ENCODE measurements at regions not wholly inside any gene's neighbourhood (a gene's known extent, or its start where the extent isn't known, plus 50 kb on each side); places are given as distances from the start of the nearest gene placed in this dataset.

DNA sequence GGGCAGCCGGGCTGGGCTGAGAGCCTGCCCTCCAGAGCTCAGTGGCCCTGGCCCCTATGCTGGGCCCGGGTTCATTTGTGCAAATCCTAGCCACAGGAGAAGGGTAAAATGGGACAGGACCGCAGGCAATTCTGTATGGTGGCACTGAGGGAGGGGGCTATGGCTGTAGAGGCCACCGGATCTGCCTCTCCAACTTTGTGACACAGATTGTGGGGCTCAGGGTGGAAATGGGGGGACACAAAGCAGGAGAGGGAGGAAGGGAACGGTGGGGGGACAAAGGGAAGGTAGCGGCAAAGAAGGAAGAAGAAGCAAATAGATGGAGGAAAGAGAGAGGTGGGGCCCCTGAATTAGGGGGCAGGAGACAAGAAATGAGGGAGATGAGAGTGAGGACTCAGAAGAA, 201.1 kb downstream of the SMAD2 start:
- 0% methylated on average over 4 of the region's 6 CpGs for WGBS (ENCODE audit: insufficient coverage, low coverage, missing lambda C conversion rate)
- no peak overlapping the region for H3K27ac ChIP-seq (ENCODE audit: extremely low read depth, low read depth, low read length)
- FAIRE-seq (no peak), ATAC-seq (no peak), DNase-seq (ENCODE audit: extremely low read depth in 1 of 4, low spot score in 3 of 4) (no peak)
- intact Hi-C loops (cut with micrococcal nuclease) (no loop called here), in situ Hi-C loops (cut with MboI) (no loop called here)
- H3K4me2 ChIP-seq (ENCODE audit: insufficient read depth, low read length) = no peak overlapping the region
- no peaks in the 10 kb centered on the region for H3K4me1 ChIP-seq (replicated peaks in 1 of 2; ENCODE audit: control insufficient read depth in 2 of 2, insufficient read depth in 2 of 2, low read length in 2 of 2)
- H3K27me3 ChIP-seq (ENCODE audit: control insufficient read depth in 2 of 2, insufficient read depth in 2 of 2, low read length in 2 of 2) = peaks cover 0 to 9% of the 10 kb centered on the region in 2 experiments; a peak in 1 of 5 replicates
- H3K9me3 ChIP-seq (replicated peaks; ENCODE audit: control insufficient read depth, insufficient read depth, low read depth, low read length) = no peaks in the 10 kb centered on the region
- H3K9me1 ChIP-seq (ENCODE audit: control insufficient read depth, insufficient read depth, low read length) = no peaks in the 10 kb centered on the region
- no peaks in the 10 kb centered on the region for H4K20me1 ChIP-seq (replicated peaks; ENCODE audit: control insufficient read depth, insufficient read depth, low read length)
- H3K36me3 ChIP-seq (ENCODE audit: control insufficient read depth, insufficient read depth, low read length) = no peaks in the 10 kb centered on the region
- TF ChIP-seq HNRNPLL (IDR thresholded peaks at IDR 0.05; ENCODE audit: low read depth, low read length, poor library complexity, severe bottlenecking) = no peak
- no peak for TF ChIP-seq TFAM (CRISPR knock-in tag; conservative IDR thresholded peaks at IDR 0.05)
- no peak for TF ChIP-seq KDM2B (CRISPR knock-in tag; IDR thresholded peaks at IDR 0.05)
- no peak for TF ChIP-seq CHD1 (IDR thresholded peaks at IDR 0.05; ENCODE audit: low read length)
- no peak for TF ChIP-seq PHF21A (IDR thresholded peaks at IDR 0.05; ENCODE audit: borderline replicate concordance, low read depth)
- no peak for TF ChIP-seq TAF1 (IDR thresholded peaks at IDR 0.05; ENCODE audit: control insufficient read depth, extremely low read depth, insufficient read depth, low read length, severe bottlenecking)
- TF ChIP-seq, protein P1, sequence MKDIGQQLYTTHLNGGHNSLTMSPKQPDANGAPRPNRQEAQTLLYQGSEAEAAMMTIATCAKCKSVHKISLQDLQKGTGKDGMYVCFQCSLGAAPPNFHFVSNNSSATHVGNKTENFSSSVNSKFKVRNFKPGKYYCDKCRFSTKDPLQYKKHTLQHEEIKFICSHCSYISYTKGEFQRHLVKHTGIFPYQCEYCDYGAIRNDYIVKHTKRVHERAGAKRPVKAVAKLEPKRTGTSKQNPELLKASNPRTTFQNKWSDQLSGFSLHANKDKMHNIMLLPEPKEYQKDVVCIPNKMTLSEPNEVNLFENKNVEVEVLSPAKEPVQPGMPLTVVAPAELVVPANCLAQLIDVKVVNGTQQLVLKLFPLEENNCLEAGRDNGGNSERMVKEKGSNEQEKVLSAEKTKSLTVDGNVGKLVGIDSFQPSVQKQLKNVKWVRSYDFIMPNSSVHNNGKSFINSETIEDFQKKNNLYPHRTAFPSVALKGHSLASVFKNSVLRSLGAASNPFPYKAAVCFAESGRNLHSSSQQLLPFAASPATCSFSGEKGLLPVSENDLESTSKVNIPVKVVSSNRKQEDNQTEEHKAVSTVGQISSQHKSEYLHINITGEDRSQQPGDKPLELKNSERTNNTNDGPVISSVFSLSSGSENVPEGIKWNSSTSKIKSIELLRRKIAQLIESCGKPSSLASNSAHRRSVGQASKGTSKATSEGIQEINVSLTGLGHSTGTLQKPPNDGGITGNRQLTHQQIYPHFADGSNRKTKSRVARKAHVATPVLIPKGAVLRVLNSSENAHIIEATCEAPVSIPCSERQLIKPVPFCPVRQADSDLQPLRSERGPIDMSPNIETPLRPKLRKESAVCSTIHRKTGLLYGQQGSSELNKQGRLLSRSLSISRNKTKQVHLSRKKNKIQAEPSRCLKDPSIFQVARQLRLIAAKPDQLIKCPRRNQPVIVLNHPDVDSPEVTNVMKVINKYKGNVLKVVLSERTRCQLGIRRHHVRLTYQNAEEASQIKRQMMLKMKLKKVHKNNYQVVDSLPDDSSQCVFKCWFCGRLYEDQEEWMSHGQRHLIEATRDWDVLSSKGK (CRISPR knock-in tag; IDR thresholded peaks at IDR 0.05) = no peak
- no peak overlapping the region for H2AFZ ChIP-seq (ENCODE audit: low read depth, low read length)
- H3K9ac ChIP-seq (ENCODE audit: insufficient read depth in 1 of 2, low read depth in 2 of 2, low read length in 2 of 2) = no peak overlapping the region
- no peaks in the 10 kb centered on the region for H3K79me2 ChIP-seq (ENCODE audit: control insufficient read depth, insufficient read depth, low read length)
- no peak overlapping the region for H3K4me3 ChIP-seq
- POLR2A ChIA-PET = no interaction called here
- no TSS peak for BruUV-seq (replicated peaks)
- CTCF ChIA-PET (ENCODE audit: low intra/inter-chr PET ratio) = no interaction called here

Measured in K562 (cell line).